HFF-Myc (cell line): ENCODE measurements at regions not wholly inside any gene's neighbourhood (a gene's known extent, or its start where the extent isn't known, plus 50 kb on each side); places are given as distances from the start of the nearest gene placed in this dataset.

ENCODE experiments used
- DNase-seq: peaks from one replicate; pipeline ENCODE4 v3.0.0-alpha.2; 2011; ENCODE audit warnings: low read depth; ENCODE audit errors: extremely low read depth
- H3K4me3 ChIP-seq: replicated peaks from 2 replicates; pipeline ENCODE4 v1.5.1; 2011; ENCODE audit warnings: low read depth, mild to moderate bottlenecking, control low read depth, low read length
- TF ChIP-seq, protein P1 (sequence below): IDR thresholded peaks from 2 replicates; pipeline ENCODE4 v1.5.1; 2012; ENCODE audit warnings: mild to moderate bottlenecking, low read depth, low read length, control low read depth; ENCODE audit errors: missing control alignments

DNA sequence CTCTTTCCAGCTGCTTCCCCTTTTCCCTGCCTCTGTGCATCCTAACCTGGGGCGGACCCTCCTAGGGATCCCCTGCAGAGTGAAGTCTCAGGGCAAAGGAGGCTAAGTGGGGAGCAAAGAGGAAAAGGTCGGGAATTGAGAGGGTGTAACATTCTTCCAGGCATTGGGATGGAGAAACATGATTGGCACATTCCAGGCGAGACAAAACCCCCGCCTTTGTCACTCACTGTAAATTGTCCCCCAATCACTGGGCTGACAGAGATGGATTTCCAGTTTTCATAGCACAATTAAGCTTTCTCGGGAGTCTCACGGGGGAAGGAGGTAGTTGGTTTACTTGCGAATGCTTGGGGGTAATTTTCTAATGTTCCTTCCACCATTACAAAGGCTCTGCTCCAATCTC, 74.9 kb downstream of the MIAT start:
- DNase-seq, result no peak
- TF ChIP-seq, protein P1, sequence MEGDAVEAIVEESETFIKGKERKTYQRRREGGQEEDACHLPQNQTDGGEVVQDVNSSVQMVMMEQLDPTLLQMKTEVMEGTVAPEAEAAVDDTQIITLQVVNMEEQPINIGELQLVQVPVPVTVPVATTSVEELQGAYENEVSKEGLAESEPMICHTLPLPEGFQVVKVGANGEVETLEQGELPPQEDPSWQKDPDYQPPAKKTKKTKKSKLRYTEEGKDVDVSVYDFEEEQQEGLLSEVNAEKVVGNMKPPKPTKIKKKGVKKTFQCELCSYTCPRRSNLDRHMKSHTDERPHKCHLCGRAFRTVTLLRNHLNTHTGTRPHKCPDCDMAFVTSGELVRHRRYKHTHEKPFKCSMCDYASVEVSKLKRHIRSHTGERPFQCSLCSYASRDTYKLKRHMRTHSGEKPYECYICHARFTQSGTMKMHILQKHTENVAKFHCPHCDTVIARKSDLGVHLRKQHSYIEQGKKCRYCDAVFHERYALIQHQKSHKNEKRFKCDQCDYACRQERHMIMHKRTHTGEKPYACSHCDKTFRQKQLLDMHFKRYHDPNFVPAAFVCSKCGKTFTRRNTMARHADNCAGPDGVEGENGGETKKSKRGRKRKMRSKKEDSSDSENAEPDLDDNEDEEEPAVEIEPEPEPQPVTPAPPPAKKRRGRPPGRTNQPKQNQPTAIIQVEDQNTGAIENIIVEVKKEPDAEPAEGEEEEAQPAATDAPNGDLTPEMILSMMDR, result no peak
- no peak overlapping the region for H3K4me3 ChIP-seq

DNA sequence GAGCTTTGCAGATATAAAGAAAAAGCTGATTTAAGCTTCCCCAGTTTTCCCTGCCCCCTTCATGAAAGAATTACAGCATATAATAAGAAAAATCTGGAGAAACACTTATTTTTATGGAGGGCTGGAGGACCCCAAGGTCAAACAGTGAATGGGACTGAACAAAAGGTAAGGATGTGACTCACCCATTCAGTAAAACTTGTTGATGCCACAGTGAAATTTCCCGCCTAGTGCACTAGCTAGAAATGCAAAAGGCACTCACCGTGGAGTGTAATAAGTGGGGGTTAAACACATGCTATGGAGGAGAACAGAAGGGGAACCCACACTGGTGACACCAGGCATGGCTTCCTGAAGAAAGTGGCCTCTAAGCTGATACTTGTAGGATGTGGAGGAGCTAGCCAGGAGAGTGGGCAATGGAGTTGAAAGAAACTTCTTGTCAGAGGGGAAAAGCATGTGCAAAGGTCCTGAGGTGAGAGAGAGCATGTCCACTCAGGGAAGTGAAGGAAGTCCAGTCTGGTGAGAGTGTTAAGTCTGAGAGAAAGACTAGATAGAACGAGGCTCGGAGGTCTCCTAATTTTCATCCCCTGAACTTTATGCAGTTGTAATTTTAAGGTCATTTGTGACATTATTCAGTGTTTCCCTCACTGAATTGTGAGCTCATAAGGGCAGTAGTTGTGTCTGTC, 77.1 kb downstream of the MIAT start:
- TF ChIP-seq, protein P1, result no peak
- DNase-seq, result no peak
- H3K4me3 ChIP-seq, result no peak overlapping the region

DNA sequence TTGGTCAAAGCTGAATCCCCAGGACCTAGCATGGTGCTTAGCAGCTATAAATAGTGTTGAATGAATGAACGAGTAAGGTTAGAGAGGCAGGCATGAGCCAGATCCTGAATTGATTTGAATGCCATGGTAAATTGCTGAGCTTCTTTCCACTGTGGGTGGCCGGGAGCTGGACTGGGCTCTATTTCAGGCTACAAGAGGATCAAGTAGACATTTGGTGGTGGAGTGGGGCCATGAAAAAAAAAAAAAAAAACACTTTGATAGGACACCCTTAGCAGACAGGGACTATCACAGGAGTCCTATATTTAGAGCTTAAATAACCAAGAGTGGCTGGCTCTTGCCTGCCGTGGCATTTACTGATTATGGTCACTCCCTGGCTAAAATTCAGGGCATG, 77.6 kb downstream of the MIAT start:
- H3K4me3 ChIP-seq, result no peak overlapping the region
- no peak for DNase-seq
- TF ChIP-seq, protein P1, result no peak

DNA sequence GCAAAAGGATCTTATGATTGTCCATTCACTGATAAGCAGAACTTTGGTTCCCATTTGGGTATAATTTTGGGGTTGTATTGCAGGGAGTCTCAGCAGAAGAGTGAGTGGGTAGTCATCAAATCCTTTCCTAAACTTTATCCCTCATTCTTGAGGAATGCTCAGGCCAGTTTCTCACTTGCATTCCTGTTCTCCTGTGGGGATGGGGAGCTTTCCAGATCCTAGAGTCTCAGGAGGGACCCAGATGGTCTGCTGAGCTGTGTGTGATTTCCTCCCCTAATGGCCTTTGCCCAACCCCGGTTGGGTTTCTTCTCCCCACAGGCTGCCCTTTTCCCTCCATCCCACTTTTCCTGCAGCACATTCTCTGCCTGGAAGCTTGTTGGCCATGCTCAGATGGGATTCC, 79.9 kb downstream of the MIAT start:
- TF ChIP-seq, protein P1, result no peak

DNA sequence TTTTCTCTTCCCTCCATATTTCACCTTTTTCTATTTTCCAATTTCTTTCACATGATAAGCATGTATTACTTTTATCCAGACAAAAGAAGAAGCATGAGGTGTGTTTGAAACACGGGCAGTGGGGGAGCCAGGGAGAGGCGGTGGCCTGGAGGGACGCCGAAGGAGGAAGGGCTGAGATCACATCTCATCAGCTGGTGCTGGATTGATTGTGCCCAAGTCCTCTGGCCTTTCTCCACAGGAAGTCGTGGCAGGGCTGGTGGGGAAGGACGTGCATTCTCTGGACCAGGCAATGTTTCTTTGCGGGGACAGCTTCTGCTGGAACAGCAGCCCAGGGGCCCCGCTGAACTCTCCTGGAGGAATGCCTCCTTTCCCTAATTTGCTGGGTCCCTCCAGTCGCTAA, 82.9 kb downstream of the MIAT start:
- DNase-seq, result no peak
- TF ChIP-seq, protein P1, result no peak
- H3K4me3 ChIP-seq, result no peak overlapping the region

More for the DNA sequence above, 79.9 kb downstream of the MIAT start:
- DNase-seq, result no peak
- H3K4me3 ChIP-seq, result no peak overlapping the region

DNA sequence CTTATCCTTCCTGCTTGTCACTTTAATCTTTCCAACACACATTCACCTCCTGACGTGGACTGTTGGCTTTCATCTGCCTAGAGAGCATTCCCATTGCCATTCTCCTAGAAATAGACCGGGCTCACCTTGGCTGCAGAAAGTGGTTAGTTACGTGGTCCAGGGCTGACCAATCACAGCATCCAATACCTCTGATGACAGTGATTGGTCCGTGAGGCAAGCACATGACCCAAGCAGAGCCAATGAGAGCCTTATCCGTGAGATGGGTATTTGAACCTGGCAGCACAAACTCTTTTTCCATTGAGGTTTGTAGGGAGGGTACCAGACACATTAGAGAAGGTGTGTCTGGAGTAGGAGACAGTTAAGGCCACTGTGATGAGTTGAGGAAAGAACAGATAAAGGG, 85.8 kb downstream of the MIAT start:
- no peak overlapping the region for H3K4me3 ChIP-seq
- DNase-seq, result no peak
- TF ChIP-seq, protein P1, result no peak
